Suprapubic skin (tissue), 4 donors: ENCODE measurements at regions not wholly inside any gene's neighbourhood (a gene's known extent, or its start where the extent isn't known, plus 50 kb on each side); places are given as distances from the start of the nearest gene placed in this dataset.

Source experiments
- DNase-seq, 2 donors: peaks; one replicate each; pipeline ENCODE4 v3.0.0-alpha.2; 2019; ENCODE audit warnings: low spot score in 2 of 2
- H3K27ac ChIP-seq: fragments of 200-600 bp; sonication (generic); one replicate; pipeline ENCODE4 v1.5.1; 2019
- H3K27me3 ChIP-seq: fragments of 200-600 bp; sonication (generic); one replicate; pipeline ENCODE4 v1.5.1; 2019
- H3K36me3 ChIP-seq: fragments of 200-600 bp; sonication (generic); one replicate; pipeline ENCODE4 v1.5.1; 2019
- H3K4me1 ChIP-seq: fragments of 200-600 bp; sonication (generic); one replicate; pipeline ENCODE4 v1.5.1; 2019
- H3K4me3 ChIP-seq: fragments of 200-600 bp; sonication (generic); one replicate; pipeline ENCODE4 v1.5.1; 2019; ENCODE audit warnings: mild to moderate bottlenecking
- H3K9me3 ChIP-seq: fragments of 200-600 bp; sonication (generic); one replicate; pipeline ENCODE4 v1.5.1; 2019
- CTCF ChIP-seq, 2 donors: fragments of 200-600 bp in 1 of 2; fragments of 450-650 bp in 1 of 2; sonication (generic) in 1 of 2; IDR thresholded peaks; one replicate each; pipeline ENCODE4 v1.5.1; 2016 to 2019; ENCODE audit warnings: antibody characterized with exemption in 2 of 2, mild to moderate bottlenecking in 1 of 2, moderate library complexity in 1 of 2
- EP300 ChIP-seq: sonication (generic); formaldehyde crosslinking; IDR thresholded peaks from one replicate; pipeline ENCODE4 v1.6.1; 2017; ENCODE audit warnings: antibody characterized with exemption
- POLR2A ChIP-seq, 2 donors: fragments of 450-650 bp; IDR thresholded peaks; one replicate each; pipeline ENCODE4 v1.6.1; 2017; ENCODE audit warnings: antibody characterized with exemption in 2 of 2, mild to moderate bottlenecking in 2 of 2, moderate library complexity in 2 of 2
- POLR2AphosphoS5 ChIP-seq, 3 donors: sonication (generic); formaldehyde crosslinking; IDR thresholded peaks; one replicate each; pipeline ENCODE4 v1.6.1; 2017; ENCODE audit warnings: antibody characterized with exemption in 3 of 3
- WGBS: methylation state at CpG from one replicate; pipeline ENCODE4 v1.1.5; 2018; 5-methylcytosine and 5-hydroxymethylcytosine counted together

DNA sequence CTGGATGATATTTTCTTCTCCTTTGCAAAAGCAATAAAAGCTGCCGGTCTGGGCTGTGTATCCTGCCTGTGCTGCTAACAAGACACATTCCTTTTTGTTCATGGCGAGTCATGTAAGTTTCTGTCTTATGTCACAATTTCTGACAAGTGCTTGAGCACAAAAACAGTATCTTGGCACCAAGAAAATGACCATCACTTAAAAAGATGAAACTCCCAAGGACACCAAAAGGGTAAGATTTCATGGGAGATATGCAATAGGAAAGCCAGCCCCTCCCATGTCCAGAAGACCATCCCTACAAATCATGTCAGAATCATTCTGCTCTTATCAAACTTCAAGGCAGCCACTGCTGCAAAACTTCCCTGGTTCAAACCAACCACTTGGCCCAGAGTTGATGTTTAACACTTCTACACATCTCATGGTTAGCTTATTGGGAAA, 375.4 kb upstream of the ZNF507 start:
- H3K9me3 ChIP-seq = no peaks in the 10 kb centered on the region
- no peak for DNase-seq
- TF ChIP-seq CTCF (IDR thresholded peaks at IDR 0.05) = no peak
- TF ChIP-seq POLR2AphosphoS5 (IDR thresholded peaks at IDR 0.05) = no peak
- no peak for TF ChIP-seq EP300
- no peak for TF ChIP-seq POLR2A (IDR thresholded peaks at IDR 0.05)
- 67% methylated on average over 2 of the region's 2 CpGs for WGBS
- no peak overlapping the region for H3K4me3 ChIP-seq
- H3K27ac ChIP-seq = no peak overlapping the region
- H3K4me1 ChIP-seq = peaks cover 4% of the 10 kb centered on the region
- no peaks in the 10 kb centered on the region for H3K36me3 ChIP-seq
- H3K27me3 ChIP-seq = no peaks in the 10 kb centered on the region

- no peaks in the 10 kb centered on the region for H3K36me3 ChIP-seq
- TF ChIP-seq POLR2AphosphoS5 (IDR thresholded peaks at IDR 0.05) (no peak), POLR2A (IDR thresholded peaks at IDR 0.05) (no peak), EP300 (no peak), CTCF (IDR thresholded peaks at IDR 0.05) (no peak)
- H3K27ac ChIP-seq = no peak overlapping the region
- DNase-seq = peak in 1 of 2 donors; percentile 4
- H3K27me3 ChIP-seq = no peaks in the 10 kb centered on the region
- WGBS = 80% methylated on average over 4 of the region's 4 CpGs
- H3K9me3 ChIP-seq = no peaks in the 10 kb centered on the region
- no peak overlapping the region for H3K4me3 ChIP-seq
- peaks cover 4% of the 10 kb centered on the region for H3K4me1 ChIP-seq
Observed at GRCh38 chr19:31974290-31974689, 371.1 kb upstream of the ZNF507 start.

- peak in 1 of 2 donors; percentile 50 for DNase-seq
- H3K4me3 ChIP-seq = no peak overlapping the region
- no peak for TF ChIP-seq CTCF (IDR thresholded peaks at IDR 0.05)
- no peak for TF ChIP-seq EP300
- TF ChIP-seq POLR2A (IDR thresholded peaks at IDR 0.05) = no peak
- no peak for TF ChIP-seq POLR2AphosphoS5 (IDR thresholded peaks at IDR 0.05)
- no peaks in the 10 kb centered on the region for H3K4me1 ChIP-seq
- WGBS = 86% methylated on average over 4 of the region's 4 CpGs
- H3K36me3 ChIP-seq = no peaks in the 10 kb centered on the region
- no peaks in the 10 kb centered on the region for H3K27me3 ChIP-seq
- H3K27ac ChIP-seq = no peak overlapping the region
- no peaks in the 10 kb centered on the region for H3K9me3 ChIP-seq
Observed at GRCh38 chr19:31974941-31975340, 370.5 kb upstream of the ZNF507 start.

DNA sequence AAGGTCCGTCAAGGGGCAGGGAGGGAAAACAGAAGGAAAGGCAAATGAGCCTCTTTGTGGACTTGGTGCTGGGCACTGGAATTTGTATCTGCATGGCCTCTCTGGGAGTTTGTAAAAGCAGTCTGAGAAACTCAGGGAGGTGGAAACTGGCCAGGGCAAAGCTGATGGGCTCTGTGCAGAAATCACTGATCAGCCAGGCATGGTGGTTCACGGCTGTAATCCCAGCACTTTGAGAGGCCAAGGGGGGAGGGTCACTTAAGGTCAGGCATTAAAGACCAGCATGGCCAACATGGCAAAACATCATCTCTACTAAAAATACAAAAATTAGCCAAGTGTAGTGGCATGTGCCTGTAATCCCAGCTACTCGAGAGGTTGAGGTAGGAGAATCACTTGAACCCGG, 369.9 kb upstream of the ZNF507 start:
- DNase-seq = peak in 1 of 2 donors; percentile 35
- TF ChIP-seq EP300 (no peak), POLR2A (IDR thresholded peaks at IDR 0.05) (no peak), POLR2AphosphoS5 (IDR thresholded peaks at IDR 0.05) (no peak), CTCF (IDR thresholded peaks at IDR 0.05) (no peak)
- H3K4me1 ChIP-seq = no peaks in the 10 kb centered on the region
- no peaks in the 10 kb centered on the region for H3K27me3 ChIP-seq
- no peak overlapping the region for H3K4me3 ChIP-seq
- 90% methylated on average over 4 of the region's 4 CpGs for WGBS
- no peak overlapping the region for H3K27ac ChIP-seq
- H3K36me3 ChIP-seq = no peaks in the 10 kb centered on the region
- H3K9me3 ChIP-seq = no peaks in the 10 kb centered on the region

DNA sequence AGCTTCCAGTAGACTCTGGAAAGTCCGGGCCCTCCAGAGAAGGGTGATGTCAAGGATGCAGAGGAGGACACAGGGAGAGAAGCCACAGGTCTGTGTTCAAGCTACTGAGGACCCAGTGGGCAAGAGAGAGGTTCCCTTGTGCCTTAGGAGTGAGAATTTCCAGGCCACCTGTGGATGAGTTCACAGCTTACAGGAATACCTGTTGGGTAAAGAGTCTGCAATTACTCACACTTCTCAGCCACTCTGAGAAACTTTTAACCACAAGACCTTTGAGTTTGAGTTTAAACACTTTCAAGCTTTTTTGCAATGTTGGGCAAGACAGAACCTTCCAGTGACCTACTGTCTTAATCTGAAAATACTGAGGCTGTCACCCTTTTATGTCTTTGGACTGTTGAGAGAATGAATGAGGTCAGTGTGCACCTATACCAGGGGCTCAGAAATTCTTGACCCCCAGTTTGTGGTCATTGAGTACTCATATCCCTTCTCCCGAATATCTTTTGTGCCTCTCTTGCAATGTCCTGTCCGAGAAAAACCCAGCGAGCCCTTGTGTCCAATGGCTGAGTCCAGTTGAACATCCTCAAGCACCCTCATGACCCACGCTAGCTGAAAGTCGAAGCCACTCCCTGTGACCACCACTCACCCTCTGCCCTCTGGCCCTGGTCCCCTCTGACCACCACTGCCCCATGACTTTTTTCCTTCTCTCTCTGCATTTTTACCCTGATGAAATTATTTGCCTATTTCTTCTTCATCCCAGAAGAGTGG, 368.5 kb upstream of the ZNF507 start:
- H3K27ac ChIP-seq = no peak overlapping the region
- H3K4me1 ChIP-seq = no peaks in the 10 kb centered on the region
- H3K9me3 ChIP-seq = no peaks in the 10 kb centered on the region
- H3K4me3 ChIP-seq = no peak overlapping the region
- 95% methylated on average over 6 of the region's 6 CpGs for WGBS
- H3K27me3 ChIP-seq = no peaks in the 10 kb centered on the region
- no peaks in the 10 kb centered on the region for H3K36me3 ChIP-seq
- TF ChIP-seq CTCF (IDR thresholded peaks at IDR 0.05) = no peak
- no peak for TF ChIP-seq EP300
- no peak for TF ChIP-seq POLR2A (IDR thresholded peaks at IDR 0.05)
- TF ChIP-seq POLR2AphosphoS5 (IDR thresholded peaks at IDR 0.05) = no peak
- peak; percentile 29 to 72 for DNase-seq
